Kidney capillary endothelial cell (primary cell): ENCODE measurements at regions not wholly inside any gene's neighbourhood (a gene's known extent, or its start where the extent isn't known, plus 50 kb on each side); places are given as distances from the start of the nearest gene placed in this dataset.

Experiments
- DNase-seq: peaks from one replicate; pipeline ENCODE4 v3.0.0-alpha.2; 2018; ENCODE audit warnings: low spot score

- no peak for DNase-seq
Measured at GRCh38 chr10:44822349-44822748, 88.8 kb upstream of the TMEM72 start.

GRCh38 chr10:44822966-44823365 is 88.2 kb upstream of the TMEM72 start:
- DNase-seq, result no peak

- DNase-seq, result no peak
Measured at GRCh38 chr10:44824607-44825006, 86.5 kb upstream of the TMEM72 start.

DNA sequence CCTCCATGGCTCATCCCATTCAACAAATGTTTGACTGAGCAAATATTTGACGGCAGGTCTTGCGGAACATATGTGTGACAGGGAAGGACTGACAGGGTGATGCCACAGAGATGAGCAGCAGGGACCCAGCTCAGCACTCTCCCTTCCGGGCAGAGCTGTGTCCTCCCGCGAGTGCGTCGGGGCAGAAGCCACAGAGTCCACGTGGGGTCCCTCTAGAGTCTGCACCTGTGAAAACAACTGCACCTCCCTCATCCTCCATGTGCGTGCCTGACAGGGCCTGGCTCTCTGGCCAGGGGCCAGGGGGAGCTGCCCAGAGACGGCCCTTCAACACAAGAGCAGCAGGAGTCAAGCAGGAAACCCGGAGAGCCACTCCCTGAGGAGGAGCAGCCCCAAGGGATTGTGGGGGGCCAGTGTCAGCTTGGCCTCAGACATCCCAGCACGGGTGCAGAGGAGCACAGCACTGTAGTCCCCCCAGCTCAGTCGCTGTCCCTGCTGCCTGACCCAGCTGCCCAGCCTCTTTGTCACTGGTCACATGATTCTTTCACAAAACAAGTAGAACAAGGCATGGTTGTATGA is 83.6 kb upstream of the TMEM72 start:
- DNase-seq, result no peak

GRCh38 chr10:44828508-44829142 is 82.5 kb upstream of the TMEM72 start:
- no peak for DNase-seq

DNA sequence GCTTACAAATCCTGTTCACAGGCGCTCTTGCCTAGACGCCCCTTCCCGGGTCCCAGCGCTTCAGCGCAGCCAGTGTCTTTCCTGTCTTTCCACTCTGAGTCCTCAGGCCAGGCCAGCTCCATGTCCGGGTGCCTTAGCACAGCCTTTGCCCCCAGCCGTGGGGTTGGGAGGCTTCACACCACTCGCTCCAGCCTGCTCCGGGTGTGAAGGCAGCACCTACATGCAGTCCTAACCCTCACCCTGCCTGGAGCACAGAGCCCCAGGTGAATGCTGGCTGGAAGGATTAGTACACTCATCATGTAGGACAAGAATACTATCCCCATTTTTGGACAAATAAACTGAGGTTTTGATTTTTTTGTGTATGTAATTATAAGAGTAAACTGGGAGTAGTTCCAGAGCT is 81.7 kb upstream of the TMEM72 start:
- DNase-seq, result no peak

DNA sequence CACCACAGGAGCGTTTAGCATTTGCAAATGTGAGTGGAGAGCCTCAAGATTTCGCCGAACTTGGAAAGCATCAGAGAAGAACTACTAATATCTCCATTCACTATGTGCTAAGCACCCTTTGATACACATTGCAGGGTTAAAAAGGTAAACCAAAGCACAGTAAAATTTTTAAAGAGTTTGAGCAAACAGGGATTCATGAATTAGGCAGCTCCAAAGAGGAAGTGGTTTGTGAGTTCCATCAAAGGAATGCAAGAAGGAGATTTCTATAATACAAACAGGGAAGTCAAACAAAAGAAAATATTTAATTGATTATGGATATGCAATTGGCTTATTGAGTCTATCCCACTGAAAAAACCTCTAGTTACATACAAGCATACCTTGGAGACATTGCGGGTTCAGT is 81.1 kb upstream of the TMEM72 start:
- no peak for DNase-seq

GRCh38 chr10:44831581-44831980 is 79.6 kb upstream of the TMEM72 start:
- no peak for DNase-seq

DNA sequence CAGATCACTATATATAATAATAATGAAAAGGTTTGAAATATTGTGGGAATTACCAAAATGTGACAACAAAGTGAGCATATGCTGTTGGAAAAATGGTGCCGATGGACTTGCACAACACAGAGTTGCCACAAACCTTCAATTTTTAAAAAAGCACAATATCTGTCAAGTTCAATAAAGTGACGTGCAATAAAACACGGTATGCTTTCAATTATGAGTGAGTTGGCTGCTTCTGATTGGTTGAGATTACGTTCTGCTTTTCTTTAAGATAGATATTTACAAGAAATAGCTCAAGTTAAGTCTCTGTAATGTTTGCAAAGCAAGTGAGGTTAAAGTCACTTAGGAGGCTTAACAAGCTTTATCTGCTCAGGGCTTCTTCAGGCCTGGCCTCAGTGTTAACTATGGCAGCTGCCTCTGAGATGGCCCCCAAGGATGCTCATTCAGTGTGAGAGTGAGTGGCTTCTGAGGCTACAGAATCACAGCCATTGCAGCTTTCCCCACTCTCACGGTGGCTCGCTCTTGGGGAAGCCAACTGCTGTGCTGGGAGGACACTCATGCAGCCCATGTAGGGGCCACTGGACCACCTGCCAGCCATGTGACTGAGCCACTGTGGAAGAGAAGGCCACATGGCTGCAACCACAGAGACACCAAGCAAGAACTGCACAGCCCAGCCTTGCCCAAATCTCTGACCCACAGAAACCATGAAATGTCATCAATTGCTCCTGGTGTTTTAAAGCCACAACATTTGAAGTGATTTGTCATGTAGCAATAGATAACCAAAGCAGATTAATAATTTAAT is 78.3 kb upstream of the TMEM72 start:
- DNase-seq, result no peak

- no peak for DNase-seq
Measured at GRCh38 chr10:44834131-44834530, 77.0 kb upstream of the TMEM72 start.

DNA sequence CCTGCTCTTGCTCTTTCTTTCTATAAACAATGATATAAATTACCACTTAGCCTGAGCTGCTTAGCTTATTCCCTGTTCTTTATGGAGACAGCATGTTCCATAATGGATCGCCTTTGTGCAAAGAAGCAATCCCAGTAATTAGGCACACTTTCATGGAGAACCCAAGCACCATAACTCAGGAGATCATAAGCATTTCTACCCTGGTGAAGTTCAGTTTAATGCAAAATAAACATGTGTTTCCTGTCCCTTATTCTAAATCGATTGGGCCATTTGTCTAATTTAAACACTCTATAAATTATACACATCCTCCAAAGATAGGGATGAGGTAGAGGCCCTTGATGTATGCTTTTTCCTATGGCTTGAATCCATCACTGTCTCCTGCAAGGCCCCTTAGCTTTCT is 75.8 kb upstream of the TMEM72 start:
- no peak for DNase-seq

- DNase-seq, result no peak
Measured at GRCh38 chr10:44843484-44843883, 67.7 kb upstream of the TMEM72 start.

- no peak for DNase-seq
Measured at GRCh38 chr10:44845361-44846175, 65.6 kb upstream of the TMEM72 start.

DNA sequence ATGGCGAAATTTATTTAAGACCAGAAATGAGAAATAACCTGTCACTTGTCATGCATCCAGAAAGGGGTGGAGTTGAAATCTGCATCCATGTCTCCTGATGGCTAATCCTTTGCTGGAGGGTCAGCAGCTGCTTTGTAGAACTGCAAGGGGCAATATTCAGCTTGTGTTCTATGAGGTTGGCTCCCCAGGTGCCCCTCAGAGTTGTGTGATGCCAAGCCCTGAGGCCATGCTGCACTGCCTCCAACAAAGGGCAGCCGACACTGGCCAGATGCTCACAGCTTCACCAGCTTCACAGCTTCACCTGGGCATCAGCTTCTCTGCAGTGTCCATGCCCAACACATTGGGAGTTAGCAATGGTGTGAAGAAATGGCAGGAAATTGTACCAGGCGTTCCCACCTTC is 64.0 kb upstream of the TMEM72 start:
- no peak for DNase-seq

- no peak for DNase-seq
Measured at GRCh38 chr10:44848211-44848610, 62.9 kb upstream of the TMEM72 start.

DNA sequence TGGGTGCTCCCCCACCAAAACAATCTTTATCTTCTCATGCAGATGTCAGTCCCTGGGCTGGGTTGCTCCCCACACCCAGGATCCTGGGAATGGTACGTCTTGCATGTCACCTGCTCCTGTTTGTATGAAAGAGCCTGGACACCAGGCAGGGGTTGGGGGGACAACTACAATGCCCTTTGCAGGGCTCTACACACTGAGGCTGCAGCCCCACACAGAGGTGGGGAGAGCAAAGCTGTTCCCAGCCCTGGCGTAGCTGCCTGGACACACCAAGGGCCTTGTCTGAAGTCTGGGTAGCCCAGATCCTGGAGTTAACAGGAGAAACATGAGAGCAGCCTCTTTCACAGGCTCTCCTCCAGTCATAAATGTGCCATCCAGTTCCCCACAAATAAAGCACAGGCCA is 61.2 kb upstream of the TMEM72 start:
- DNase-seq, result no peak

DNA sequence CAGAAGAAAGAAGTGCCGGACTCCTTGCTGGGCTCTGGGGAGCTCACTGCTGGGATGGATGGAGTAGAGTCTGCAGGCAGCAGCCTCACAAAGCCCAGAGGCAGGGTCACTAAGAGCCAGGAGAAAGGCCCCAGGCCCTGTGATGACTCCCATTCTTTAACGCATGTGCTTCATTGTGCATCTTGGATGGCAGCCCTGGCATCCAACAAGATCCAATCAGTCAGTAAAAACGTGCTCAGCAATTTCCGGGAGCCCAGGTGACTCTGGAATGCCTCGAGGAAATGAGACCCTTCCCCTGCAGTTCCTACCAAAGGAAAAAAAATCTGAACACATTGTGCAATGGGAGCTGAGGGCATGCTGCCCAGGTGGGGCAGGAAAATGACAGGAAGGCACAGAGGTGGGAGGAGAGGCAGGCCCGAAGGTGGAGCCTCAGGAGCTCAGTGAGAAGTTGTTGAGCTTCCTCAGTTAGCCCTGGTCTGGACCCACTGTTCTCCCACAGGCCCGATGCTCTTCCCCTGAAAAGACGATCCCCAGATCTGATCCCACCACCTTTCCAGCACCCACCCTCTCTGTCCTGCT is 60.7 kb upstream of the TMEM72 start:
- DNase-seq, result no peak

- no peak for DNase-seq
Measured at GRCh38 chr10:44851413-44851812, 59.7 kb upstream of the TMEM72 start.

- no peak for DNase-seq
Measured at GRCh38 chr10:44851881-44852280, 59.3 kb upstream of the TMEM72 start.

DNA sequence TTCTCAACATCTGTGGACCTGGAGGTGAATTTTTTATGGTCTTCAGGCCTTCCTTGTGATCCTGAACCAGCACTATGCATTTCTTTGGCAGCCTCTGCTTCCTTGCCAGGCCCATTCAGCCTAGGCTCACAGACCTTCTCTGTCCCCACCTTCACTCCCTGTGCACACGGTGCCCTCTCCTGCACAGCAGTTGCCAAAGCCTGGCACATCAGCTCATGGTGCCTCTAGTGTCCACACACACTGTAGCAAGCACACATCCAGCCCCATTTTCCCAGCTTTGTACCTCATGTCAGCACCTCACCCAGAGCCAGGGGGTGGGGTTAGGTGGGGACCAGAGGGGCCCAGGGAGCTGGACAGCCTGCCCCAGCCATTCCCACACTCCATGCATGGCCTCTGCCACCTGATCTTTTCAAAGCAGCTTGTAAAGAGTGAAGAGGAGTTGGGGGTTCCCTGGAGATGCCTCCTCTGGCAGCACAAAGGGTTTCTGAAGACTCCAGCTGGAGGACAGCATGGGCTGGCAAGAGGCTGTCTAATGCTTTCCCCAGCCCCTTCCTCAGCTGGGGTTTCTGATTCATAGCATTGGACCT is 57.9 kb upstream of the TMEM72 start:
- DNase-seq, result no peak

- DNase-seq, result no peak
Measured at GRCh38 chr10:44853796-44854195, 57.3 kb upstream of the TMEM72 start.
